HG03469 (cell line): ENCODE measurements at regions not wholly inside any gene's neighbourhood (a gene's known extent, or its start where the extent isn't known, plus 50 kb on each side); places are given as distances from the start of the nearest gene placed in this dataset.
"Not testable (repeated sequence)": the region's sequence is repeated elsewhere in the genome, so short reads cannot be mapped to it uniquely, and the experiment has no call there.

ENCODE experiments used
- ATAC-seq: cut with Tn5 transposase; IDR thresholded peaks from one replicate; pipeline ENCODE4 v1.9.1; 2021; ENCODE audit warnings: mild to moderate bottlenecking, moderate library complexity, moderate number of reproducible peaks; ENCODE audit not compliant: unreplicated experiment

GRCh38 chr21:43291347-43291950, 122.6 kb downstream of the CRYAA start:
- no peak for ATAC-seq

GRCh38 chr21:43290421-43291346, 121.9 kb downstream of the CRYAA start:
- no peak for ATAC-seq

- no peak for ATAC-seq
These were observed 121.2 kb downstream of the CRYAA start for GRCh38 chr21:43289966-43290365.

GRCh38 chr21:43289442-43289841, 120.6 kb downstream of the CRYAA start:
- ATAC-seq: no peak

GRCh38 chr21:43287795-43288755, 119.3 kb downstream of the CRYAA start:
- ATAC-seq: no peak

GRCh38 chr21:43287111-43287760, 118.4 kb downstream of the CRYAA start:
- ATAC-seq: no peak

- no peak for ATAC-seq
These were observed 117.4 kb downstream of the CRYAA start for GRCh38 chr21:43286196-43286595.

- no peak for ATAC-seq
These were observed 115.9 kb downstream of the CRYAA start for GRCh38 chr21:43284700-43285099.

GRCh38 chr21:43284238-43284637, 115.4 kb downstream of the CRYAA start:
- no peak for ATAC-seq

GRCh38 chr21:43283925-43284221, 115.1 kb downstream of the CRYAA start:
- ATAC-seq: not testable (repeated sequence)

GRCh38 chr21:43283136-43283924, 114.5 kb downstream of the CRYAA start:
- no peak for ATAC-seq

- ATAC-seq: no peak
These were observed 113.7 kb downstream of the CRYAA start for GRCh38 chr21:43282358-43283120.

- no peak for ATAC-seq
These were observed 113.0 kb downstream of the CRYAA start for GRCh38 chr21:43281661-43282357.

GRCh38 chr21:43280949-43281633, 112.3 kb downstream of the CRYAA start:
- no peak for ATAC-seq

- no peak for ATAC-seq
These were observed 110.7 kb downstream of the CRYAA start for GRCh38 chr21:43279578-43279894.

- no peak for ATAC-seq
These were observed 110.2 kb downstream of the CRYAA start for GRCh38 chr21:43278766-43279577.

- no peak for ATAC-seq
These were observed 109.6 kb downstream of the CRYAA start for GRCh38 chr21:43278359-43278758.
